HUES48 (cell line): ENCODE measurements at regions not wholly inside any gene's neighbourhood (a gene's known extent, or its start where the extent isn't known, plus 50 kb on each side); places are given as distances from the start of the nearest gene placed in this dataset.
A peak's percentile ranks its signal among the peaks of the same experiment; 100 is the strongest.

ENCODE experiments used
- H3K27ac ChIP-seq: one replicate; pipeline ENCODE4 v1.7.0; 2013; ENCODE audit warnings: low read depth, low read length, inconsistent platforms
- H3K27me3 ChIP-seq: 2 replicates; pipeline ENCODE4 v1.6.1; 2013; ENCODE audit warnings: mild to moderate bottlenecking, low read length; ENCODE audit not compliant: control insufficient read depth, insufficient read depth
- H3K36me3 ChIP-seq: 2 replicates; pipeline ENCODE4 v1.6.1; 2013; ENCODE audit warnings: low read length; ENCODE audit not compliant: control insufficient read depth, insufficient read depth
- H3K4me1 ChIP-seq: 2 replicates; pipeline ENCODE4 v1.6.1; 2013; ENCODE audit warnings: mild to moderate bottlenecking, low read length; ENCODE audit not compliant: control insufficient read depth, insufficient read depth
- H3K4me3 ChIP-seq: 2 replicates; pipeline ENCODE4 v1.5.1; 2013; ENCODE audit warnings: mild to moderate bottlenecking, low read depth, low read length
- H3K9ac ChIP-seq: 2 replicates; pipeline ENCODE4 v1.6.1; 2013; ENCODE audit warnings: mild to moderate bottlenecking, low read depth, low read length, moderate library complexity
- H3K9me3 ChIP-seq: 2 replicates; pipeline ENCODE4 v1.6.1; 2013; ENCODE audit warnings: low read length; ENCODE audit not compliant: control insufficient read depth, insufficient read depth

DNA sequence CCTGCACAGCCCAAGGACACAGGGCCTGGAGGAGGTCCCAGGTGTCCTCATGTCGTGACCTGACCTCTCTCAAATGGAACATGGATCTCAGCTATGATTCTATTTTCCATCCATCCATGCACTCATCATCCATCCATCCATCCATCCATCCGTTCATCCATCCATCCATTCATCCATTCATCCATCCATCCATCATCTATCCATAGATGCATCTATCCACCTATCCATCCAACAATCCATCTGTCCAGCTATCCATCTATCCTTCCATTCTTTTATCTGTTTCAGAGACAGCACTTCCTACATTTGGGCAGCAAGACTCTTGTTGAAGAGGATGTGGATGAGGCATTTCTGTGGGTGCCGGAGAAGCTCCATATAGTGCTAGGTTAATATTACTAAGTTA, 86.7 kb downstream of the SCGB2B2 start:
- H3K9ac ChIP-seq: no peak overlapping the region
- H3K9me3 ChIP-seq: peaks cover 39% of the 10 kb centered on the region
- H3K4me1 ChIP-seq: no peaks in the 10 kb centered on the region
- no peaks in the 10 kb centered on the region for H3K36me3 ChIP-seq
- no peak overlapping the region for H3K4me3 ChIP-seq
- no peak overlapping the region for H3K27ac ChIP-seq
- no peaks in the 10 kb centered on the region for H3K27me3 ChIP-seq

GRCh38 chr19:34589730-34590129, 87.2 kb downstream of the SCGB2B2 start:
- no peaks in the 10 kb centered on the region for H3K36me3 ChIP-seq
- no peak overlapping the region for H3K27ac ChIP-seq
- peaks cover 39% of the 10 kb centered on the region for H3K9me3 ChIP-seq
- no peak overlapping the region for H3K4me3 ChIP-seq
- H3K27me3 ChIP-seq: no peaks in the 10 kb centered on the region
- H3K9ac ChIP-seq: no peak overlapping the region
- H3K4me1 ChIP-seq: no peaks in the 10 kb centered on the region

- Histone ChIP-seq H3K27me3 (no peaks in the 10 kb centered on the region), H3K36me3 (no peaks in the 10 kb centered on the region), H3K4me1 (no peaks in the 10 kb centered on the region), H3K4me3 (no peak overlapping the region), H3K9ac (no peak overlapping the region), H3K27ac (no peak overlapping the region), H3K9me3 (peaks cover 36% of the 10 kb centered on the region)
Observed at GRCh38 chr19:34588846-34589245, 88.1 kb downstream of the SCGB2B2 start.

GRCh38 chr19:34588249-34588648, 88.7 kb downstream of the SCGB2B2 start:
- no peaks in the 10 kb centered on the region for H3K27me3 ChIP-seq
- peaks cover 36% of the 10 kb centered on the region for H3K9me3 ChIP-seq
- H3K36me3 ChIP-seq: no peaks in the 10 kb centered on the region
- H3K9ac ChIP-seq: no peak overlapping the region
- H3K4me1 ChIP-seq: no peaks in the 10 kb centered on the region
- H3K27ac ChIP-seq: no peak overlapping the region
- no peak overlapping the region for H3K4me3 ChIP-seq

DNA sequence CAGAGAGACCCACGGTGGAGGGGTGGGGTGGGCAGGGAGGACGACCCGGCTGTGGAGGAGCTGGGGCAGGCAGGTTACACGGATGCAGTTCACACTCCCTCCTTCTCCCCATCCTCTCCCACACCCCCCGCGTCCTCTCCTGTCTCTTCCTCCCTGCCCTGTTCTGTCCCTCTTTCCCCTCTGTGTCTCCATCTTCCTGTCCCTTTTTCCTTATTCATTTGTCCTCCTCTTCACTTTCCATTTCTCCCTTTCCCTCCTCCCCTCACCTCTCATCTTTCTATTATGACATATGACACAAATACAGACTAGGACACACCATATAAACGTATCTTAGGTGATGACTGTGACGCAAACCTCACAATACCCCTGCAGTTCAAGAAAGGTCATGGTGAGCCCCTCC, 96.6 kb downstream of the SCGB2B2 start:
- no peak overlapping the region for H3K27ac ChIP-seq
- H3K9ac ChIP-seq: no peak overlapping the region
- H3K36me3 ChIP-seq: no peaks in the 10 kb centered on the region
- peaks cover 19% of the 10 kb centered on the region for H3K27me3 ChIP-seq
- H3K9me3 ChIP-seq: no peaks in the 10 kb centered on the region
- no peaks in the 10 kb centered on the region for H3K4me1 ChIP-seq
- H3K4me3 ChIP-seq: no peak overlapping the region

DNA sequence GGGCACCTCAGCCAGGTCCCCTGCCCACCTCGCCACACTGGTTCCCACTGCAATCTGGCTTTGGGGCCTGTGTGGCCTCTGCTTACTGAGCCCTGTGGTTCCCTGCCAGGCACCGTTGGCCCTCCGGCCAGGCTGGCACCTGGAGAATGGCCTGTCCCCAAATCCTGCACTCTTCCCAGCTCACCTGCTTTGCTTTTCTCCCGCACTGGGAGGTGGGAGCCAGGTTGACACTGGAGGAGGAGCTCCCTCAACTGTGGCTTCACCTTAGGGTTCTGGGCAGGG, 97.0 kb downstream of the SCGB2B2 start:
- Histone ChIP-seq H3K9ac (no peak overlapping the region), H3K4me1 (no peaks in the 10 kb centered on the region), H3K36me3 (no peaks in the 10 kb centered on the region), H3K27ac (no peak overlapping the region), H3K9me3 (no peaks in the 10 kb centered on the region), H3K27me3 (peaks cover 19% of the 10 kb centered on the region), H3K4me3 (no peak overlapping the region)

DNA sequence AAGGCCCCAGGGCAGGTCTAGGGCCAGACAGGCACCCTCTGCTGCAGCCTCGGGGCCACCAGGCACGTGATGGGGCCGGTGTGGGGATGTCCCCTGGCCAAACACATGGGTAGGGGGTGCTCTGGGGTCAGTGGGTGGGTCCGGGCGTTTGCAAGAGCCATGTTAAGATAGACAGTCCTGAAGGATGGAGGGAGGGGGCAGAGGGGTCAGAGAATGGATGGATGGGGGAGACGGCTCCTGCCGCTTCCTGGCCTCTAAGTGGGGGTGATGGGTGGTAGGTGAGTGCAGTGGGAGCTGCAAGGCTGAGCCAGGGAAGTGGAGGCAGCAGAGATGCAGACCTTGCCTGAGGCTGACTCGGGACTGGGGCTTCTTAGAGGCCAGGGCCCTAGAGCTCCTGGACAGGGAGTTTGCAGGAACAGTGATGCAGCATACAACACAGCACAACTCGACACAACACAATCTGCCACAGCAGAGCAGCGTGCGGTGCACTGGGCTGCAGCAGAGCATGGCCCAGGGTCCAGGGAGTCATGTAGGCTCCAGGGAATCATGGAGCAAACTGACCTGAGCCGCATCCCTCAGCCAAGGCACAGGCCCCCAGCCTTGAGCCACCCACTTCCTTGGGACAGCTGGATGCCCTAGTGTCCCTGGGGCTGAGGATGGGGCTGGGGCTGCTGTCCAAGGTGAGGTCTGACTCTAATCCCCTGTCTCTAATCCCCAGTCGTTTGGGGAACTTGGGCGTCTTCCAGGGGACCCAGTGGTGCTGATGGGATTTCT, 97.5 kb downstream of the SCGB2B2 start:
- no peak overlapping the region for H3K4me3 ChIP-seq
- H3K27me3 ChIP-seq: peaks cover 19% of the 10 kb centered on the region
- H3K9ac ChIP-seq: no peak overlapping the region
- no peaks in the 10 kb centered on the region for H3K4me1 ChIP-seq
- no peaks in the 10 kb centered on the region for H3K9me3 ChIP-seq
- H3K36me3 ChIP-seq: no peaks in the 10 kb centered on the region
- no peak overlapping the region for H3K27ac ChIP-seq

- H3K36me3 ChIP-seq: no peaks in the 10 kb centered on the region
- H3K4me1 ChIP-seq: no peaks in the 10 kb centered on the region
- no peak overlapping the region for H3K9ac ChIP-seq
- H3K27ac ChIP-seq: no peak overlapping the region
- peaks cover 19% of the 10 kb centered on the region for H3K27me3 ChIP-seq
- H3K4me3 ChIP-seq: no peak overlapping the region
- no peaks in the 10 kb centered on the region for H3K9me3 ChIP-seq
Observed at GRCh38 chr19:34578751-34579150, 97.2 kb downstream of the WTIP start.

DNA sequence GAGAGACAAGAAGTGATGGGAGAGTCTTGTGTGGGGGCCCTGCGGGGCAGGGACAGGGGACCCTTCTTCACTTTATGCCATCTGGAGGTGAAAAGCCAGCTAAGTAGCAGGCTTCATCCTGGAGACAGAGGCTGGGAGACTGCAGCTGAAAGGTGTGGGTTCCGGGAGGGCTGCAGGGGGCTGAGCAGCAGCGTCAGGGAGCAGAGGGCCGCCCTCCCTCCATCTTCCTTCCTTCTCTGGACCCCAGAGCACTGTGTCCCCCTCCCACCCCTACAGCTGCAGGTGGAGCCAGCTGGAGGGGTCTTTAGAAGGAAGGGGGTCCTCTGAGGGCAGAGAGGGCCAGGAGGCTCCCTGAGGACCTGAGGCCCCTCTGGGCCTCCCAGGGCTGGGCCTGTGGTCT, 96.6 kb downstream of the WTIP start:
- Histone ChIP-seq H3K27me3 (peaks cover 19% of the 10 kb centered on the region), H3K27ac (no peak overlapping the region), H3K9me3 (no peaks in the 10 kb centered on the region), H3K4me3 (no peak overlapping the region), H3K4me1 (no peaks in the 10 kb centered on the region), H3K36me3 (no peaks in the 10 kb centered on the region), H3K9ac (no peak overlapping the region)

DNA sequence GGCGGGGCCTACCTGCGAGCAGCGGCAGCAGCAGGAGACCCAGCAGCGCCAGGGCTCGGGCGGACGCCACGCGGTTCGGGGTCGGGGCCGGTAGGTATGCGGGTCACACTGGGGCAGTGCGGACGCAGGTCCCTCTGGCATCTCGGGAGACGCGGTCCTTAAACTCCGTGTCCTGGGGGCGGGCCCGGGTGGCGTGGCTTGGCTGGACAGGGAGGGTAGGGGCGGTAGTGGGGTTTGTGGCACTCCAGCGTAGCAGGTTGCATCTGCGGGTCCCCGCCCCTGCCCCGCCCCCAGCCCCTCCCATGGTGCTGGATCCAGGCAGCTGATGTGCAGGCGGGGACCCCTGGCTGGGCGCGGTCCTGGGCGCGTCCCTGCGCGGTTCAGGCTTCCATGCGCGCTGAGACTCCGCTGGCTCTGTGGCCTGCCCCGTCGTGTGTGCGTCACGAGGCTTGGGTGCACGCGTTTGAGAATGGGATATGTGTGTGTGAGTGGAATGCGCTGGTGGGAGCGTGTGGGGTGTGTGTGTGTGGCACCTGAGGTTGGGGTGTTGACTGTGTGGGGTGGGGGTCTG, 96.1 kb downstream of the WTIP start:
- Histone ChIP-seq H3K27me3 (peaks cover 19% of the 10 kb centered on the region), H3K27ac (no peak overlapping the region), H3K36me3 (no peaks in the 10 kb centered on the region), H3K9me3 (no peaks in the 10 kb centered on the region), H3K4me1 (no peaks in the 10 kb centered on the region), H3K4me3 (peak overlapping the region; percentile 68), H3K9ac (no peak overlapping the region)

- no peak overlapping the region for H3K9ac ChIP-seq
- H3K9me3 ChIP-seq: no peaks in the 10 kb centered on the region
- H3K4me3 ChIP-seq: peak overlapping the region; percentile 68
- peaks cover 19% of the 10 kb centered on the region for H3K27me3 ChIP-seq
- H3K36me3 ChIP-seq: no peaks in the 10 kb centered on the region
- H3K4me1 ChIP-seq: no peaks in the 10 kb centered on the region
- no peak overlapping the region for H3K27ac ChIP-seq
Observed at GRCh38 chr19:34577056-34577455, 95.5 kb downstream of the WTIP start.
